SK-N-SH (cell line): ENCODE measurements at regions not wholly inside any gene's neighbourhood (a gene's known extent, or its start where the extent isn't known, plus 50 kb on each side); places are given as distances from the start of the nearest gene placed in this dataset.

Experiments
- CTCF ChIA-PET: fragments of 300-600, 350-600 bp; formaldehyde crosslinking; extraction: SDS; loops from one replicate; lab custom pipeline; 2021; lab: Yijun Ruan, JAX
- POLR2A ChIA-PET: fragments of 350-600 bp; sonication (Branson Sonifier 250); formaldehyde crosslinking; extraction: SDS; loops from one replicate; lab custom pipeline; 2020; ENCODE audit warnings: antibody characterized with exemption, inconsistent platforms; lab: Yijun Ruan, JAX
- DNase-seq: peaks from one replicate; pipeline ENCODE4 v3.0.0; 2012
- H2AFZ ChIP-seq: fragments of 200-600 bp; sonication (generic); 2 replicates; pipeline ENCODE4 v1.8.1; 2016; ENCODE audit warnings: antibody characterized with exemption, mild to moderate bottlenecking, low read depth
- H3F3A ChIP-seq: fragments of 200-600 bp; sonication (generic); replicated peaks from 2 replicates; pipeline ENCODE3; 2016; ENCODE audit warnings: antibody characterized with exemption, mild to moderate bottlenecking; ENCODE audit not compliant: insufficient read depth
- H3K27ac ChIP-seq, 2 experiments: fragments of 200-500 bp in 1 of 2; fragments of 200-600 bp in 1 of 2; sonication (Bioruptor generic) in 1 of 2; sonication (generic), shearing (Covaris generic) in 1 of 2; 2 replicates each; pipeline versions ENCODE4 v1.5.1 to v1.6.1; 2014 to 2016; ENCODE audit warnings: low read depth in 2 of 2, inconsistent platforms in 1 of 2, low read length in 1 of 2, mild to moderate bottlenecking in 1 of 2, mixed read lengths in 1 of 2
- H3K27me3 ChIP-seq: fragments of 200-600 bp; sonication (generic), shearing (Covaris generic); 2 replicates; pipeline ENCODE4 v1.6.1; 2016; ENCODE audit warnings: mixed run types; ENCODE audit not compliant: insufficient read depth
- H3K36me3 ChIP-seq, 2 experiments: fragments of 200-500 bp in 1 of 2; fragments of 200-600 bp in 1 of 2; sonication (Bioruptor generic) in 1 of 2; sonication (generic) in 1 of 2; replicated peaks in 1 of 2; 2 replicates each; pipeline versions ENCODE3 to v1.5.1; 2014 to 2016; ENCODE audit warnings: low read length in 1 of 2, mild to moderate bottlenecking in 1 of 2; ENCODE audit not compliant: insufficient read depth in 2 of 2, control insufficient read depth in 1 of 2
- H3K4me1 ChIP-seq, 2 experiments: fragments of 200-500 bp in 1 of 2; fragments of 200-600 bp in 1 of 2; sonication (Bioruptor generic) in 1 of 2; sonication (generic), shearing (Covaris generic) in 1 of 2; 2 replicates each; pipeline versions ENCODE4 v1.5.1 to v1.6.1; 2014 to 2016; ENCODE audit warnings: low read depth in 1 of 2, low read length in 1 of 2, mixed run types in 1 of 2; ENCODE audit not compliant: insufficient read depth in 2 of 2, control insufficient read depth in 1 of 2
- H3K4me2 ChIP-seq: fragments of 200-600 bp; sonication (generic), shearing (Covaris generic); 2 replicates; pipeline ENCODE4 v1.6.1; 2017; ENCODE audit warnings: mixed run types
- H3K4me3 ChIP-seq, 2 experiments: fragments of 200-500 bp in 1 of 2; fragments of 200-600 bp in 1 of 2; sonication (Bioruptor generic) in 1 of 2; sonication (generic), shearing (Covaris generic) in 1 of 2; 2 replicates each; pipeline versions ENCODE4 v1.5.1 to v1.8.1; 2014 to 2016; ENCODE audit warnings: low read depth in 2 of 2, inconsistent platforms in 1 of 2, low read length in 1 of 2, mild to moderate bottlenecking in 1 of 2, mixed read lengths in 1 of 2, moderate library complexity in 1 of 2
- H3K79me2 ChIP-seq: fragments of 200-600 bp; sonication (generic); 2 replicates; pipeline ENCODE4 v1.8.1; 2017; ENCODE audit warnings: mild to moderate bottlenecking; ENCODE audit not compliant: insufficient read depth
- H3K9ac ChIP-seq: fragments of 200-600 bp; sonication (generic); 2 replicates; pipeline ENCODE4 v1.6.1; 2017; ENCODE audit warnings: mixed run types
- H3K9me2 ChIP-seq: fragments of 200-600 bp; sonication (generic); 2 replicates; pipeline ENCODE4 v1.6.1; 2017; ENCODE audit warnings: mixed run types
- H3K9me3 ChIP-seq: fragments of 200-600 bp; sonication (generic); 2 replicates; pipeline ENCODE4 v1.6.1; 2017; ENCODE audit warnings: mixed run types, mild to moderate bottlenecking, moderate library complexity
- H4K20me1 ChIP-seq: fragments of 200-600 bp; sonication (generic); 2 replicates; pipeline ENCODE4 v1.6.1; 2017; ENCODE audit warnings: mild to moderate bottlenecking, mixed run types; ENCODE audit not compliant: insufficient read depth
- ELF1 ChIP-seq: IDR thresholded peaks from 2 replicates; pipeline ENCODE4 v1.4.0; 2012
- EP300 ChIP-seq, 2 experiments: IDR thresholded peaks; 2 replicates each; pipeline versions ENCODE4 v1.4.0 to v1.6.1; 2012; ENCODE audit warnings: borderline replicate concordance in 1 of 2, low read depth in 1 of 2, low read length in 1 of 2
- GATA2 ChIP-seq: sonication (generic); formaldehyde crosslinking; IDR thresholded peaks from 2 replicates; pipeline ENCODE4 v1.5.0; 2020; ENCODE audit warnings: mild to moderate bottlenecking, missing genetic modification reagents
- JUND ChIP-seq: IDR thresholded peaks from 2 replicates; pipeline ENCODE4 v1.4.0; 2012
- POLR2AphosphoS5 ChIP-seq: IDR thresholded peaks from 2 replicates; pipeline ENCODE4 v1.6.1; 2012; ENCODE audit warnings: low read depth, low read length
- REST ChIP-seq: IDR thresholded peaks from 2 replicates; pipeline ENCODE4 v1.6.1; 2012; ENCODE audit warnings: mild to moderate bottlenecking, low read depth, low read length, moderate library complexity
- RFX5 ChIP-seq: IDR thresholded peaks from 2 replicates; pipeline ENCODE4 v1.6.1; 2012; ENCODE audit warnings: mild to moderate bottlenecking, improper control_type of control experiment, low read length
- SIN3A ChIP-seq: IDR thresholded peaks from 2 replicates; pipeline ENCODE4 v1.6.1; 2012; ENCODE audit warnings: low read depth, mild to moderate bottlenecking, low read length, moderate library complexity, borderline replicate concordance
- TCF12 ChIP-seq: IDR thresholded peaks from 2 replicates; pipeline ENCODE4 v1.4.0; 2012
- TEAD4 ChIP-seq: IDR thresholded peaks from 2 replicates; pipeline ENCODE4 v1.4.0; 2012; ENCODE audit warnings: mild to moderate bottlenecking, borderline replicate concordance; ENCODE audit not compliant: insufficient read depth
- WGBS: methylation state at CpG from one replicate; pipeline ENCODE4 v1.1.6; 2017; ENCODE audit warnings: low lambda C conversion rate; 5-methylcytosine and 5-hydroxymethylcytosine counted together
- TF ChIP-seq, protein P1 (sequence below): fragments of 150-350 bp; IDR thresholded peaks from 2 replicates; pipeline ENCODE4 v1.6.1; 2016; ENCODE audit warnings: mild to moderate bottlenecking, low read depth, low read length
- TF ChIP-seq, protein P2 (sequence below): IDR thresholded peaks from 2 replicates; pipeline ENCODE4 v1.4.0; 2012; ENCODE audit warnings: low read depth
- TF ChIP-seq, protein P3 (sequence below): fragments of 200-600 bp; sonication (generic); IDR thresholded peaks from 2 replicates; pipeline ENCODE4 v1.6.1; 2017; ENCODE audit warnings: antibody characterized with exemption, mild to moderate bottlenecking, moderate library complexity

DNA sequence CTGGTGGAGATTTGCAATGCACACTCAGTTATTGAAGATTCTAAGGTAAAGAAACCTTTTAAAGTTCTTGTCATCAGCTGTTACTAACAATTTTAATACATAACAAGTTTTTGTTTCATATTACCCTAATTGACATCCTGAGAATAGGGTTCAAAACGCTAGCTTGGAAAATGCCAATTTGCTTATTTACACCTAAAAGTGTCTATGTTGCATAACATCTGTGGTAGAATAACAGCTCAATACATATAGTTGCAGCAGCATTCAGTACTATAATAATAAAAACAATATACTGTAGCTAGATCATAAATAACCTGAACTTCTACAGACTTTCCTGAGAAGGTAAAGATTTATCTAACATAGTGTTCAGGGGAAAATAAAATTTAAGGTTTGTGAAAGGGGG is 219.0 kb downstream of the OSR1 start:
- DNase-seq = no peak
- Histone ChIP-seq H3K4me2 (no peak overlapping the region), H3K79me2 (no peaks in the 10 kb centered on the region), H3K9me3 (no peaks in the 10 kb centered on the region), H3K9ac (no peak overlapping the region), H3K27ac (no peak overlapping the region), H3K9me2 (no peaks in the 10 kb centered on the region), H4K20me1 (no peaks in the 10 kb centered on the region), H2AFZ (no peak overlapping the region), H3K4me1 (peaks cover 0 to 30% of the 10 kb centered on the region in 2 experiments; a peak in 2 of 4 replicates), H3F3A (peaks cover 17% of the 10 kb centered on the region), H3K27me3 (no peaks in the 10 kb centered on the region), H3K36me3 (no peaks in the 10 kb centered on the region), H3K4me3 (no peak overlapping the region)
- TF ChIP-seq SIN3A (no peak), POLR2AphosphoS5 (no peak), RFX5 (no peak), EP300 (IDR thresholded peaks at IDR 0.05; ENCODE audit: borderline replicate concordance in 1 of 2, low read depth in 1 of 2, low read length in 1 of 2) (no peak), TCF12 (no peak), TEAD4 (no peak), ELF1 (no peak), REST (no peak), JUND (no peak), GATA2 (CRISPR knock-in tag) (no peak)
- TF ChIP-seq, protein P1, sequence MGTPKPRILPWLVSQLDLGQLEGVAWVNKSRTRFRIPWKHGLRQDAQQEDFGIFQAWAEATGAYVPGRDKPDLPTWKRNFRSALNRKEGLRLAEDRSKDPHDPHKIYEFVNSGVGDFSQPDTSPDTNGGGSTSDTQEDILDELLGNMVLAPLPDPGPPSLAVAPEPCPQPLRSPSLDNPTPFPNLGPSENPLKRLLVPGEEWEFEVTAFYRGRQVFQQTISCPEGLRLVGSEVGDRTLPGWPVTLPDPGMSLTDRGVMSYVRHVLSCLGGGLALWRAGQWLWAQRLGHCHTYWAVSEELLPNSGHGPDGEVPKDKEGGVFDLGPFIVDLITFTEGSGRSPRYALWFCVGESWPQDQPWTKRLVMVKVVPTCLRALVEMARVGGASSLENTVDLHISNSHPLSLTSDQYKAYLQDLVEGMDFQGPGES = no peak
- TF ChIP-seq, protein P2, sequence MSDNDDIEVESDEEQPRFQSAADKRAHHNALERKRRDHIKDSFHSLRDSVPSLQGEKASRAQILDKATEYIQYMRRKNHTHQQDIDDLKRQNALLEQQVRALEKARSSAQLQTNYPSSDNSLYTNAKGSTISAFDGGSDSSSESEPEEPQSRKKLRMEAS = no peak
- TF ChIP-seq, protein P3, sequence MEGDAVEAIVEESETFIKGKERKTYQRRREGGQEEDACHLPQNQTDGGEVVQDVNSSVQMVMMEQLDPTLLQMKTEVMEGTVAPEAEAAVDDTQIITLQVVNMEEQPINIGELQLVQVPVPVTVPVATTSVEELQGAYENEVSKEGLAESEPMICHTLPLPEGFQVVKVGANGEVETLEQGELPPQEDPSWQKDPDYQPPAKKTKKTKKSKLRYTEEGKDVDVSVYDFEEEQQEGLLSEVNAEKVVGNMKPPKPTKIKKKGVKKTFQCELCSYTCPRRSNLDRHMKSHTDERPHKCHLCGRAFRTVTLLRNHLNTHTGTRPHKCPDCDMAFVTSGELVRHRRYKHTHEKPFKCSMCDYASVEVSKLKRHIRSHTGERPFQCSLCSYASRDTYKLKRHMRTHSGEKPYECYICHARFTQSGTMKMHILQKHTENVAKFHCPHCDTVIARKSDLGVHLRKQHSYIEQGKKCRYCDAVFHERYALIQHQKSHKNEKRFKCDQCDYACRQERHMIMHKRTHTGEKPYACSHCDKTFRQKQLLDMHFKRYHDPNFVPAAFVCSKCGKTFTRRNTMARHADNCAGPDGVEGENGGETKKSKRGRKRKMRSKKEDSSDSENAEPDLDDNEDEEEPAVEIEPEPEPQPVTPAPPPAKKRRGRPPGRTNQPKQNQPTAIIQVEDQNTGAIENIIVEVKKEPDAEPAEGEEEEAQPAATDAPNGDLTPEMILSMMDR = no peak
- 85% methylated on average over 1 of the region's 1 CpG for WGBS
- POLR2A ChIA-PET = no interaction called here
- CTCF ChIA-PET = interaction anchor here (1.6 kb wide), 1 partner anchor 389 kb away, joined by 5 read pairs; no protein-coding TSS in a partner anchor
